ENCODE measurements at regions not wholly inside any gene's neighbourhood (a gene's known extent, or its start where the extent isn't known, plus 50 kb on each side); places are given as distances from the start of the nearest gene placed in this dataset.

DNA sequence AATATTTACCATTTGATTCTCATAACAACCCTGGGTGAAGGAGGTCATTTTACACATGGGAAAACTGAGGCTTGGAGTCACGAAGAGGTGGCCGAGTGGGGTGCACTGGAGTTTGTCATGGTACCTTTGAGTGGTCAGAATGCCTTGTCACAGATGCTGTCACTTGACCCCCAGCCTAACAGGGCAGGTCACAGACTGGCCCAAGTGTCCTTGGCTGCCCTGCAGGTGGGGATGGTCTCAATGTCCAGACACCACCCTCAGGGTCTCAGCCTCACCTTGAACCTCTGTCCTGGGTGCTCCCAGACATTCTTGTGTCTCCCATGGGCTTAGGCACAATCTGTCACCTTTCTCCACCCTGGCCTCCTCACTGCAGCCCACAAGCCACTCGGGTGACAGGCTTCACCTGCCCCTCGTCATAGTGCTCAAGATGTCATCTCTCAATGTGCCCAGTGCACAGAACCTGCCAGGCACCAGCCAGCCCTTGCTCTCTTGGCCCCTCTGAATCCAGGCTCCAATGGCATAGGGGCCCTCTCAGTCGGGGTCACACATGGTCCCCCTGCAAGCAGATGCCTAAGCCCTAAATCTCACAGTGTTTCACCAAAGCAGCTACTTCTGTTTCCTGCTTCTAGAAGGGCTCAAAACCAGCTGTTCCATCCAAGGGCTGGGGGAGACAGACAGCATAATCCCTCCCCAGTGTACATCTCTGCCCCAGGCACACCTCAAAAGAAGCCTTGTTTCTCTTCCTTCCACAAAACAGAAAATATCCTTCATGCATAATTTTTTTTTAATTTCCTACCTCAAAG, 76.8 kb upstream of the NANOS1 start:
- WGBS, 4 donors, result 85 to 94% (median 91%) methylated on average over 3 to 5 of the region's 5 CpGs
- intact Hi-C loops (cut with DNase I), result no loop called here
- Histone ChIP-seq H3K4me1 (replicated peaks in 1 of 2) (peaks cover 7 to 27% of the 10 kb centered on the region in 2 donors), H3K27me3 (no peaks in the 10 kb centered on the region), H3K4me3 (no peak overlapping the region), H3K36me3 (replicated peaks in 1 of 2) (no peaks in the 10 kb centered on the region), H3K9me3 (replicated peaks in 1 of 3) (no peaks in the 10 kb centered on the region), H3K27ac (peak overlapping the region in 2 of 5 donors; percentile 66 to 79)
- TF ChIP-seq CTCF (IDR thresholded peaks at IDR 0.05) (no peak), POLR2A (IDR thresholded peaks at IDR 0.05) (no peak)
- no peak for DNase-seq

GRCh38 chr10:118953598-118954393, 75.7 kb upstream of the NANOS1 start:
- Histone ChIP-seq H3K4me1 (replicated peaks in 1 of 2) (peaks cover 11 to 31% of the 10 kb centered on the region in 2 donors), H3K27me3 (no peaks in the 10 kb centered on the region), H3K9me3 (replicated peaks in 1 of 3) (no peaks in the 10 kb centered on the region), H3K27ac (peak overlapping the region in 3 of 5 donors; percentile 41 to 79 (median 66)), H3K4me3 (no peak overlapping the region), H3K36me3 (replicated peaks in 1 of 2) (no peaks in the 10 kb centered on the region)
- TF ChIP-seq POLR2A (IDR thresholded peaks at IDR 0.05) (no peak), CTCF (IDR thresholded peaks at IDR 0.05) (no peak)
- 62 to 83% (median 77%) methylated on average over 3 of the region's 3 CpGs for WGBS, 4 donors
- intact Hi-C loops (cut with DNase I), result no loop called here
- peak in 2 of 7 donors; percentile 43 to 51 for DNase-seq

DNA sequence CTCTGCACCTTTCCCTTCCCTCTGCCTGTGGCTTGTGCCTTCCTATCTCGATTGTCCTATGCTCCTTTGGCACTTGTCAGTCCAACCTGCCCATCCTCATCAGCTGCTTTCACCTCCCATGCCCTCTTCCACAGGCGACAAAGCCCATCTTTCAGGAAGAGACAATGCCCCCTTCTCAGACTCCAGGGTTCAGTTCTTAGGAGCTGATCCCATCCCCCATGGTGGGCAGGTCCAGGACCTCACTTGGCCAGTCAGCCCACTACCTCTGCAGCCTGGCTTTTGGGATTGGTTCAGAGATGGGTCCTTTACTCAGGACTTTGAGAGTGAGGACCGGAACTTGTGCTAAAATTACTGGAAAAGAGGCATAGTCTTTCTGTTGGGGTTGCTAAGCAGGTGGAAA, 74.0 kb upstream of the NANOS1 start:
- intact Hi-C loops (cut with DNase I), result no loop called here
- no peak for TF ChIP-seq POLR2A (IDR thresholded peaks at IDR 0.05)
- TF ChIP-seq CTCF (IDR thresholded peaks at IDR 0.05), result no peak
- H3K4me3 ChIP-seq, result no peak overlapping the region

More for the DNA sequence above, 74.0 kb upstream of the NANOS1 start:
- Histone ChIP-seq H3K4me1 (replicated peaks in 1 of 2) (peaks cover 22 to 32% of the 10 kb centered on the region in 2 donors), H3K27ac (no peak overlapping the region), H3K36me3 (replicated peaks in 1 of 2) (no peaks in the 10 kb centered on the region), H3K27me3 (no peaks in the 10 kb centered on the region), H3K9me3 (replicated peaks in 1 of 3) (no peaks in the 10 kb centered on the region)
- DNase-seq, result peak in 1 of 7 donors; percentile 14
- 81 to 92% (median 88%) methylated on average over 3 of the region's 3 CpGs for WGBS, 4 donors

Measured in adrenal gland (tissue), 9 donors.